ENCODE measurements at regions not wholly inside any gene's neighbourhood (a gene's known extent, or its start where the extent isn't known, plus 50 kb on each side); places are given as distances from the start of the nearest gene placed in this dataset.
"Not testable (repeated sequence)": the region's sequence is repeated elsewhere in the genome, so short reads cannot be mapped to it uniquely, and the experiment has no call there.

DNA sequence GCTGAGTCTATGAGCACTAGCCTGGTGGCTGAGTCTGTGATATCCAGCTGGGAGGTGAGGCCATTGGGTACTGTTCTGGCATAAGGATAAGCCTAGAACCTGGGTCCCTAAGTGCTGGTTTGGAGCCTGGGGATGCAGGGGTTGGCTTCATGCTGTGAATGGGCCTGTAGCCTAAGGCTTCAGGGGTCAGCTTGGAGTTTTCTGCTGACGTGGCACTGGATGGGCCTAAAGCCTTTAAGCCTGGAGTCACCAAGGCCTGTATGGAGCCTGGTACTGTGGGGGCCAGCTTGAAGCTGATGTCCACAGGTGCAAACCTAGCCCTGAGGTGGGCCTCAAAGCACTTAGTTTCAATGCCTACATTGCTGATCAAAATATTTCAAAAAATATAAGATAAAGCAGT is 979.6 kb upstream of the POU3F4 start:
- Histone ChIP-seq H3K36me3 (ENCODE audit: control insufficient read depth, insufficient read depth, low read length) (no peaks in the 10 kb centered on the region), H3K27ac (ENCODE audit: low read depth, low read length, severe bottlenecking) (no peak overlapping the region), H3K4me1 (ENCODE audit: control insufficient read depth, insufficient read depth, low read length, poor library complexity, severe bottlenecking) (no peaks in the 10 kb centered on the region), H3K9me3 (ENCODE audit: control insufficient read depth, low read length) (no peaks in the 10 kb centered on the region), H3K4me3 (ENCODE audit: extremely low read depth, insufficient read depth, low read length, poor library complexity, severe bottlenecking) (no peak overlapping the region)
- no CpG with 5 or more reads among the region's 1 CpG for WGBS, 2 experiments (ENCODE audit: insufficient coverage in 2 of 2)

DNA sequence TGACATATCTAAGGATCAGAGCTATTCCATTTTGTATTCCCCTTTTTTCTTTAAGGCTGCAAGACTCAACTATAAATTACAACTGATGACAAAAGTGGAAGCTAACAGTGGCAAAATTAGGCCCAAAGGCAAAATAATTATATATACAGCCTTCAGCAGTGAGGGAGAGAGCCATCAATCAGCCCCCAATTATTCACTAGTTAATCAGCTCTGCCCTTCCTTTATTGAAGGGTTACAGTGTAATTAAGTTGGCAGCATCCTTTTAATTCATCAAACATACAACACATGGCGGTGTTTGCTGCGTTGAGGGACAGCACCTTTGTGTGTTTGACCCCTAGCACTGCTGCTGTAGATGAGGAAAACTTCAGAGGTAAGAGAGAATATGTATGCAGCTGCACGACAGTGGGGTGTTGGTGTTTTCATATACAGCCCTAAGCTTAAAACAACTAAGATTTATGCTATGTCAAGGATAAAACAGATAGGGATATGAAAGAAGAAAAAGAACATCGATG is 973.9 kb upstream of the POU3F4 start:
- WGBS, 2 experiments (ENCODE audit: insufficient coverage in 2 of 2), result no CpG with 5 or more reads among the region's 4 CpGs
- H3K27ac ChIP-seq (ENCODE audit: low read depth, low read length, severe bottlenecking), result no peak overlapping the region
- H3K36me3 ChIP-seq (ENCODE audit: control insufficient read depth, insufficient read depth, low read length), result no peaks in the 10 kb centered on the region
- no peaks in the 10 kb centered on the region for H3K4me1 ChIP-seq (ENCODE audit: control insufficient read depth, insufficient read depth, low read length, poor library complexity, severe bottlenecking)
- no peaks in the 10 kb centered on the region for H3K9me3 ChIP-seq (ENCODE audit: control insufficient read depth, low read length)
- H3K4me3 ChIP-seq (ENCODE audit: extremely low read depth, insufficient read depth, low read length, poor library complexity, severe bottlenecking), result no peak overlapping the region

GRCh38 chrX:82537205-82537604 is 970.9 kb upstream of the POU3F4 start:
- not testable (repeated sequence) for H3K36me3 ChIP-seq (ENCODE audit: control insufficient read depth, insufficient read depth, low read length); H3K27ac ChIP-seq (ENCODE audit: low read depth, low read length, severe bottlenecking); H3K4me1 ChIP-seq (ENCODE audit: control insufficient read depth, insufficient read depth, low read length, poor library complexity, severe bottlenecking); H3K4me3 ChIP-seq (ENCODE audit: extremely low read depth, insufficient read depth, low read length, poor library complexity, severe bottlenecking); H3K9me3 ChIP-seq (ENCODE audit: control insufficient read depth, low read length)
- no CpG with 5 or more reads among the region's 3 CpGs for WGBS, 2 experiments (ENCODE audit: insufficient coverage in 2 of 2)

DNA sequence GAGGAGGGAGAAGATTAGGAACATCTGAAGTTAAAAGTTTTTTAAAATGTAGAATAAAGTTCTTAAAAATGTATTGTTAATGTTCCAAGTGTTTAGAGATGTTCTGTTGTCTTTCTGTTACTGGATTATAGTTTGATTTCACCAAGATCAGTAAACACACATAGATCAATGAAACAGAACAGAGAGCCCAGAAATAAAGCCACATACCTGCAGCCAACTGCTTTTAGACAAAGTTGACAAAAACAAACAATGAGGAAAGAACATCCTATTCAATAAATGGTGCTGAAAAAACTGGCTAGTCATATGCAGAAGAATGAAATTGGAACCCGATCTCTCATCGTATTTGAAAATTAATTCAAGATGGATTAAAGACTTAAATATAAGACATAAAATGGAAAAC is 966.3 kb upstream of the POU3F4 start:
- WGBS, 2 experiments (ENCODE audit: insufficient coverage in 2 of 2), result no CpG with 5 or more reads among the region's 2 CpGs
- Histone ChIP-seq H3K36me3 (ENCODE audit: control insufficient read depth, insufficient read depth, low read length) (no peaks in the 10 kb centered on the region), H3K4me3 (ENCODE audit: extremely low read depth, insufficient read depth, low read length, poor library complexity, severe bottlenecking) (no peak overlapping the region)

GRCh38 chrX:82552201-82552600 is 955.9 kb upstream of the POU3F4 start:
- H3K4me1 ChIP-seq (ENCODE audit: control insufficient read depth, insufficient read depth, low read length, poor library complexity, severe bottlenecking); H3K36me3 ChIP-seq (ENCODE audit: control insufficient read depth, insufficient read depth, low read length); H3K4me3 ChIP-seq (ENCODE audit: extremely low read depth, insufficient read depth, low read length, poor library complexity, severe bottlenecking); H3K9me3 ChIP-seq (ENCODE audit: control insufficient read depth, low read length); H3K27ac ChIP-seq (ENCODE audit: low read depth, low read length, severe bottlenecking): not testable (repeated sequence)
- 89 to 99% methylated on average over 3 to 17 of the region's 21 CpGs for WGBS, 2 experiments (ENCODE audit: insufficient coverage in 2 of 2)

More for the DNA sequence above, 966.3 kb upstream of the POU3F4 start:
- no peaks in the 10 kb centered on the region for H3K4me1 ChIP-seq (ENCODE audit: control insufficient read depth, insufficient read depth, low read length, poor library complexity, severe bottlenecking)
- H3K9me3 ChIP-seq (ENCODE audit: control insufficient read depth, low read length), result no peaks in the 10 kb centered on the region
- no peak overlapping the region for H3K27ac ChIP-seq (ENCODE audit: low read depth, low read length, severe bottlenecking)

- H3K9me3 ChIP-seq (ENCODE audit: control insufficient read depth, low read length), result no peaks in the 10 kb centered on the region
- H3K4me1 ChIP-seq (ENCODE audit: control insufficient read depth, insufficient read depth, low read length, poor library complexity, severe bottlenecking), result no peaks in the 10 kb centered on the region
- no peak overlapping the region for H3K27ac ChIP-seq (ENCODE audit: low read depth, low read length, severe bottlenecking)
- no peaks in the 10 kb centered on the region for H3K36me3 ChIP-seq (ENCODE audit: control insufficient read depth, insufficient read depth, low read length)
- 88% methylated on average over 1 of the region's 1 CpG; no CpG with 5 or more reads in 1 of the 2 experiments for WGBS, 2 experiments (ENCODE audit: insufficient coverage in 2 of 2)
- no peak overlapping the region for H3K4me3 ChIP-seq (ENCODE audit: extremely low read depth, insufficient read depth, low read length, poor library complexity, severe bottlenecking)
These were observed 951.5 kb upstream of the POU3F4 start for GRCh38 chrX:82556588-82556987.

- H3K4me3 ChIP-seq (ENCODE audit: extremely low read depth, insufficient read depth, low read length, poor library complexity, severe bottlenecking), result no peak overlapping the region
- no peaks in the 10 kb centered on the region for H3K9me3 ChIP-seq (ENCODE audit: control insufficient read depth, low read length)
- no peak overlapping the region for H3K27ac ChIP-seq (ENCODE audit: low read depth, low read length, severe bottlenecking)
- no peaks in the 10 kb centered on the region for H3K4me1 ChIP-seq (ENCODE audit: control insufficient read depth, insufficient read depth, low read length, poor library complexity, severe bottlenecking)
- no peaks in the 10 kb centered on the region for H3K36me3 ChIP-seq (ENCODE audit: control insufficient read depth, insufficient read depth, low read length)
- no CpG with 5 or more reads among the region's 3 CpGs for WGBS, 2 experiments (ENCODE audit: insufficient coverage in 2 of 2)
These were observed 922.2 kb upstream of the POU3F4 start for GRCh38 chrX:82585868-82586267.

DNA sequence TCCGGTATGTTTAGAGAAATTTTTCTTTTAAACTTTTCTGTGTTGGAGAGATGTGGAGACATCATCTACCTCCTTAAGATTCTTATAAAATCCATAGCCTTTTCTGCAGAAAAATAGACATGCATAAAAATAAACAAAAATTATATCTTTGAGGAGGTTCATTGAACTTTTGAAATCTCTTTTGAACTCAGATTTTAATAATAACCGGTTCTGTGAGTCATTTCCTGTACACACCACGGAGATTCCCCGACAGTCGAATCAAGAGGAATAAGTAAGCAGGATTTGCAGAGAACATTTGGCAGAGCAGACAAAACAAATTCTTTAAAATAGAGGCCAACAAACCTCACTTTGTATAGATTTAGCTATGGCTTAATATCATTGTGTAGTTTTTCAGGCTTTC is 918.7 kb upstream of the POU3F4 start:
- Histone ChIP-seq H3K36me3 (ENCODE audit: control insufficient read depth, insufficient read depth, low read length) (no peaks in the 10 kb centered on the region), H3K4me3 (ENCODE audit: extremely low read depth, insufficient read depth, low read length, poor library complexity, severe bottlenecking) (no peak overlapping the region), H3K27ac (ENCODE audit: low read depth, low read length, severe bottlenecking) (no peak overlapping the region), H3K4me1 (ENCODE audit: control insufficient read depth, insufficient read depth, low read length, poor library complexity, severe bottlenecking) (no peaks in the 10 kb centered on the region), H3K9me3 (ENCODE audit: control insufficient read depth, low read length) (no peaks in the 10 kb centered on the region)
- no CpG with 5 or more reads among the region's 5 CpGs for WGBS, 2 experiments (ENCODE audit: insufficient coverage in 2 of 2)

DNA sequence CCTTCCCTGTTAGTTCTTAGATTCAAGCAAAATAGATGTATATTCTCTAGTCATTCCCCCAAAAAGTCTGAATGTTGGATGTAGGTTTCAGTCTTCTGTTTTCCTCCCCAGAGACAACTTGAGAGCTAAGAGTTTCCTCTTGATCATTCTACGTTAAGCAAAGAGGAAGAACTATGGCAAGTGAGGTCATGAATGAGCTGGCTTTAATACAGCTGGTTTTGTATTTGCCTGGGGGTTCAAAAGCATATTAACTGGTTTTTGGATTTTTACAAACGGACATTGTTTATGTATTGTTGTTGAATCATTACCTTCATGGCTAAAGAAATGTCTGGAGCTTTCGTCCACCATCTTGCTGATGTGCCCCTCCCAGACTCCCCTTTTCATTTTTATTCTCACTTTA is 916.7 kb upstream of the POU3F4 start:
- Histone ChIP-seq H3K27ac (ENCODE audit: low read depth, low read length, severe bottlenecking) (no peak overlapping the region), H3K36me3 (ENCODE audit: control insufficient read depth, insufficient read depth, low read length) (no peaks in the 10 kb centered on the region), H3K9me3 (ENCODE audit: control insufficient read depth, low read length) (no peaks in the 10 kb centered on the region), H3K4me1 (ENCODE audit: control insufficient read depth, insufficient read depth, low read length, poor library complexity, severe bottlenecking) (no peaks in the 10 kb centered on the region), H3K4me3 (ENCODE audit: extremely low read depth, insufficient read depth, low read length, poor library complexity, severe bottlenecking) (no peak overlapping the region)
- 80% methylated on average over 1 of the region's 3 CpGs; no CpG with 5 or more reads in 1 of the 2 experiments for WGBS, 2 experiments (ENCODE audit: insufficient coverage in 2 of 2)

- no CpG with 5 or more reads among the region's 1 CpG for WGBS, 2 experiments (ENCODE audit: insufficient coverage in 2 of 2)
- Histone ChIP-seq H3K36me3 (ENCODE audit: control insufficient read depth, insufficient read depth, low read length) (no peaks in the 10 kb centered on the region), H3K27ac (ENCODE audit: low read depth, low read length, severe bottlenecking) (no peak overlapping the region), H3K4me3 (ENCODE audit: extremely low read depth, insufficient read depth, low read length, poor library complexity, severe bottlenecking) (no peak overlapping the region), H3K9me3 (ENCODE audit: control insufficient read depth, low read length) (no peaks in the 10 kb centered on the region), H3K4me1 (ENCODE audit: control insufficient read depth, insufficient read depth, low read length, poor library complexity, severe bottlenecking) (no peaks in the 10 kb centered on the region)
These were observed 881.1 kb upstream of the POU3F4 start for GRCh38 chrX:82626978-82627377.

GRCh38 chrX:82627568-82627967 is 880.5 kb upstream of the POU3F4 start:
- Histone ChIP-seq H3K27ac (ENCODE audit: low read depth, low read length, severe bottlenecking) (no peak overlapping the region), H3K4me1 (ENCODE audit: control insufficient read depth, insufficient read depth, low read length, poor library complexity, severe bottlenecking) (no peaks in the 10 kb centered on the region), H3K9me3 (ENCODE audit: control insufficient read depth, low read length) (no peaks in the 10 kb centered on the region), H3K36me3 (ENCODE audit: control insufficient read depth, insufficient read depth, low read length) (no peaks in the 10 kb centered on the region), H3K4me3 (ENCODE audit: extremely low read depth, insufficient read depth, low read length, poor library complexity, severe bottlenecking) (no peak overlapping the region)
- WGBS, 2 experiments (ENCODE audit: insufficient coverage in 2 of 2), result 93 to 100% methylated on average over 1 to 3 of the region's 4 CpGs

Data from mesodermal cell (in vitro differentiated cells).